Psoas muscle (tissue), 7 donors: ENCODE measurements at regions not wholly inside any gene's neighbourhood (a gene's known extent, or its start where the extent isn't known, plus 50 kb on each side); places are given as distances from the start of the nearest gene placed in this dataset.

Experiments
- ATAC-seq, 4 donors: fragments of 200-7000 bp; cut with Tn5 transposase; one replicate each; pipeline ENCODE4 v1.9.1; 2020; ENCODE audit warnings: moderate library complexity in 3 of 4, mild to moderate bottlenecking in 2 of 4
- DNase-seq, 2 donors: peaks; one replicate each; pipeline ENCODE4 v3.0.0-alpha.2; 2020
- H3K27ac ChIP-seq: fragments of 200-600 bp; one replicate; pipeline ENCODE4 v1.8.0; 2022
- H3K27me3 ChIP-seq, 3 donors: fragments of 200-600 bp in 1 of 3; one replicate each; pipeline versions ENCODE4 v1.6.1 to v1.8.0; 2013 to 2022; ENCODE audit warnings: low read length in 2 of 3, mild to moderate bottlenecking in 2 of 3, moderate library complexity in 1 of 3; ENCODE audit not compliant: insufficient read depth in 3 of 3
- H3K36me3 ChIP-seq, 2 donors: fragments of 200-600 bp in 1 of 2; one replicate each; pipeline versions ENCODE4 v1.6.1 to v1.8.0; 2013 to 2022; ENCODE audit warnings: low read depth in 1 of 2, mild to moderate bottlenecking in 1 of 2, moderate library complexity in 1 of 2; ENCODE audit not compliant: insufficient read depth in 1 of 2
- H3K4me1 ChIP-seq: fragments of 200-600 bp; one replicate; pipeline ENCODE4 v1.8.0; 2022
- H3K4me3 ChIP-seq: fragments of 200-600 bp; one replicate; pipeline ENCODE4 v1.8.0; 2022; ENCODE audit warnings: mild to moderate bottlenecking
- H3K9me3 ChIP-seq: fragments of 200-600 bp; one replicate; pipeline ENCODE4 v1.8.0; 2022
- CTCF ChIP-seq: fragments of 200-600 bp; IDR thresholded peaks from one replicate; pipeline ENCODE4 v1.8.0; 2022; ENCODE audit warnings: antibody characterized with exemption
- WGBS, 3 donors: extraction: QIAGEN DNeasy Blood & Tissue Kit; methylation state at CpG; one replicate each; pipeline versions ENCODE4 v1.1.6 to v1.1.7; 2013; 5-methylcytosine and 5-hydroxymethylcytosine counted together
- intact Hi-C, 2 donors: fragments of 100-400 bp; cut with DNase I; formaldehyde crosslinking; loops; one replicate each; pipeline versions ENCODE4 v1.11.0 to v1.14.2; 2022
- donor health status: healthy with polysubstance abuse.
- donor health status: DM: no; HTN: no; CAD: no; lungs with moderate emphysema.
- donor health status: Bipolar disorder and iron deficiency.
- donor health status: healthy.
- donor health status: DM: yes; HTN: yes; CAD: no.
- donor health status: DM: no; HTN: no; CAD: no.
- donor health status: DM: yes; HTN: yes; CAD: no.

GRCh38 chr9:89939626-89940292, 334.9 kb downstream of the GADD45G start:
- Histone ChIP-seq H3K36me3 (no peaks in the 10 kb centered on the region), H3K4me1 (peaks cover 21% of the 10 kb centered on the region), H3K4me3 (no peak overlapping the region), H3K27me3 (no peaks in the 10 kb centered on the region), H3K27ac (no peak overlapping the region), H3K9me3 (no peaks in the 10 kb centered on the region)
- TF ChIP-seq CTCF = no peak
- WGBS, 3 donors = 92 to 94% (median 94%) methylated on average over 14 of the region's 14 CpGs
- DNase-seq (no peak), ATAC-seq (no peak)
- intact Hi-C loops = loop anchor here in 1 of 2 donors (5.0 kb wide), 1 partner anchor 52 kb away; no protein-coding TSS in a partner anchor

- no peak for DNase-seq
- TF ChIP-seq CTCF = no peak
- intact Hi-C loops = no loop called here
- Histone ChIP-seq H3K27me3 (no peaks in the 10 kb centered on the region), H3K36me3 (no peaks in the 10 kb centered on the region), H3K4me3 (no peak overlapping the region), H3K9me3 (no peaks in the 10 kb centered on the region), H3K27ac (peak overlapping the region; percentile 58), H3K4me1 (peaks cover 21% of the 10 kb centered on the region)
- 70 to 80% (median 72%) methylated on average over 5 of the region's 5 CpGs for whole genome bisulfite sequencing, 3 donors
- no peak for ATAC-seq
Observed at GRCh38 chr9:89940625-89941024, 335.8 kb downstream of the GADD45G start.

- DNase-seq = no peak
- H3K27ac ChIP-seq = peak overlapping the region; percentile 58
Observed at GRCh38 chr9:89941875-89942274, 337.1 kb downstream of the GADD45G start.

GRCh38 chr9:89942643-89943042, 337.8 kb downstream of the GADD45G start:
- intact Hi-C loops = no loop called here
- H3K4me1 ChIP-seq = peaks cover 21% of the 10 kb centered on the region
- 91 to 98% (median 95%) methylated on average over 7 of the region's 7 CpGs for WGBS, 3 donors
- peak overlapping the region; percentile 58 for H3K27ac ChIP-seq
- no peak for DNase-seq
- no peak for TF ChIP-seq CTCF
- no peaks in the 10 kb centered on the region for H3K36me3 ChIP-seq
- H3K4me3 ChIP-seq = no peak overlapping the region
- no peaks in the 10 kb centered on the region for H3K9me3 ChIP-seq
- no peaks in the 10 kb centered on the region for H3K27me3 ChIP-seq
- ATAC-seq = no peak

More at GRCh38 chr9:89941875-89942274, 337.1 kb downstream of the GADD45G start:
- no peaks in the 10 kb centered on the region for H3K27me3 ChIP-seq
- intact Hi-C loops = no loop called here
- 26 to 42% (median 32%) methylated on average over 2 of the region's 2 CpGs for WGBS, 3 donors
- ATAC-seq = peak; percentile 97 to 99 (median 98)
- TF ChIP-seq CTCF = no peak
- peaks cover 21% of the 10 kb centered on the region for H3K4me1 ChIP-seq
- H3K36me3 ChIP-seq = no peaks in the 10 kb centered on the region
- H3K4me3 ChIP-seq = no peak overlapping the region
- H3K9me3 ChIP-seq = no peaks in the 10 kb centered on the region

GRCh38 chr9:89943309-89943708, 338.5 kb downstream of the GADD45G start:
- H3K4me1 ChIP-seq = peaks cover 21% of the 10 kb centered on the region

More at GRCh38 chr9:89943309-89943708, 338.5 kb downstream of the GADD45G start:
- H3K36me3 ChIP-seq = no peaks in the 10 kb centered on the region
- H3K9me3 ChIP-seq = no peaks in the 10 kb centered on the region
- 84 to 96% (median 85%) methylated on average over 2 of the region's 2 CpGs for WGBS, 3 donors
- intact Hi-C loops = no loop called here
- ATAC-seq = no peak
- DNase-seq = no peak
- no peak for TF ChIP-seq CTCF
- peak overlapping the region; percentile 14 for H3K27ac ChIP-seq
- H3K4me3 ChIP-seq = no peak overlapping the region
- H3K27me3 ChIP-seq = no peaks in the 10 kb centered on the region
